ENCODE measurements at regions not wholly inside any gene's neighbourhood (a gene's known extent, or its start where the extent isn't known, plus 50 kb on each side); places are given as distances from the start of the nearest gene placed in this dataset.

GRCh38 chr20:19143890-19144289, 68.6 kb upstream of the SLC24A3 start:
- TF ChIP-seq CTCF (IDR thresholded peaks at IDR 0.05) (no peak), POLR2A (IDR thresholded peaks at IDR 0.05) (no peak)
